Right lobe of liver (tissue), 6 donors: ENCODE measurements at regions not wholly inside any gene's neighbourhood (a gene's known extent, or its start where the extent isn't known, plus 50 kb on each side); places are given as distances from the start of the nearest gene placed in this dataset.

Experiments
- ATAC-seq, 4 donors: fragments of 200-7000 bp; cut with Tn5 transposase; one replicate each; pipeline ENCODE4 v1.9.1; 2020; ENCODE audit warnings: mild to moderate bottlenecking in 4 of 4, moderate library complexity in 4 of 4
- DNase-seq, 3 donors: peaks; one replicate each; pipeline ENCODE4 v3.0.0-alpha.2; 2020
- H3K27ac ChIP-seq, 3 donors: fragments of 200-600 bp; one replicate each; pipeline ENCODE4 v1.8.0; 2022
- H3K27me3 ChIP-seq, 2 donors: fragments of 200-600 bp; one replicate each; pipeline ENCODE4 v1.8.0; 2022
- H3K36me3 ChIP-seq, 4 donors: fragments of 200-600 bp; sonication (generic) in 1 of 4; one replicate each; pipeline versions ENCODE4 v1.5.1 to v1.8.0; 2017 to 2022; ENCODE audit warnings: control low read depth in 1 of 4
- H3K4me1 ChIP-seq, 4 donors: fragments of 200-600 bp; sonication (generic) in 1 of 4; one replicate each; pipeline versions ENCODE4 v1.5.1 to v1.8.0; 2017 to 2022; ENCODE audit warnings: control low read depth in 1 of 4
- H3K4me3 ChIP-seq, 3 donors: fragments of 200-600 bp; one replicate each; pipeline ENCODE4 v1.8.0; 2022
- H3K9me3 ChIP-seq, 4 donors: fragments of 200-600 bp; sonication (generic) in 1 of 4; one replicate each; pipeline versions ENCODE4 v1.5.1 to v1.8.0; 2017 to 2022; ENCODE audit warnings: control low read depth in 1 of 4
- POLR2A ChIP-seq: fragments of 450-650 bp; IDR thresholded peaks from one replicate; pipeline ENCODE4 v1.6.1; 2017; ENCODE audit warnings: antibody characterized with exemption, mild to moderate bottlenecking
- WGBS: methylation state at CpG from one replicate; pipeline ENCODE4 v1.1.6; 2018; ENCODE audit warnings: low coverage, low lambda C conversion rate; ENCODE audit not compliant: insufficient coverage; ENCODE audit errors: missing lambda C conversion rate; 5-methylcytosine and 5-hydroxymethylcytosine counted together
- intact Hi-C, 2 donors: fragments of 100-400 bp; cut with DNase I; formaldehyde crosslinking; loops; one replicate each; pipeline versions ENCODE4 v1.11.2 to v1.14.1; 2022
- TF ChIP-seq, protein P1 (sequence below), 4 donors: fragments of 200-600 bp in 3 of 4; fragments of 450-650 bp in 1 of 4; IDR thresholded peaks; one replicate each; pipeline versions ENCODE4 v1.5.1 to v1.8.0; 2016 to 2022; ENCODE audit warnings: antibody characterized with exemption in 4 of 4, mild to moderate bottlenecking in 2 of 4
- donor health status: DM: no; HTN: yes; CAD: no.
- donor health status: DM: no; HTN: no; CAD: no.
- donor health status: DM: no; HTN: no; CAD: no.
- donor health status: DM: no; HTN: yes; CAD: no.
- donor health status: DM: no; HTN: yes; CAD: no.

DNA sequence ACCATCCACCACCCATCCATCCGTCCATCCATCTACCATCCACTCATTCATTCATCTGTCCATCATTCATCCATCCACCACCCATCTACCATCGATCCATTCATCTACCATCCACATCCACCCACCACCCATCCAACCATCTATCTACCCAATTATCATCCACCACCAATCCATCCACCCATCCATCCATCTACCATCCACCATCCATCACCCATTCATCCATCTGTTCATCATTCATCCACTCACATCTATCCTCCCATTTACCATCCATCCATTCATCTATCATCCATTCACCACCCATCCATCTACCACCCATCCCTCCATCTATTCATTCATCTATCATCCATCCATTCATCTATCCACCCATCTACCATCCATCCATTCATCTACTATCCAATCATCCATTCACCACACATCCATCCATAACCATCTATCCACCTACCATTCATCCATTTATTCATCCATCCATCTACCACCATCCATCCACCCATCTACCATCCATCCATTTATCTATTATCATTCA is 188.8 kb downstream of the JCAD start:
- no peak overlapping the region for H3K27ac ChIP-seq
- ATAC-seq, result no peak

DNA sequence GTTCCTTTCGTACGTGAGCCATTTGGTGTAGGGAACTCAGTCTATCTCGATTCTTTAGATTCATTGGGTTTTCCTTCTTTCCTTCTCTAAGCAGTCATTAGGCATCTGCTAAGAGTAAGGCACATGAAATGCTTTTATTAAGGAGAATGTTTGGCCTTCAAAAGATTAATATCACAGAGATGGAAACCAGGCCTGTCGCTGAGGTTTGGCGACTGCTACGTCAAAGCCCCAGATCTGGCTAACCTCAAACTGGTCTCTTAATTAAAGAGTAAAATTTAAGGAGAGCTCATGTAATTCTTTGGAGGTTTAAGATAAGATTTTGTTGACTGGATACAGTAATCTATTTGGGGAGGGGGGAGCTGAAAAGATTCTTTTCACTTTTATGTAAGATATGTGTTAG is 189.8 kb downstream of the JCAD start:
- intact Hi-C loops, result no loop called here
- no peaks in the 10 kb centered on the region for H3K27me3 ChIP-seq
- H3K4me1 ChIP-seq, result no peaks in the 10 kb centered on the region

More for the DNA sequence above, 188.8 kb downstream of the JCAD start:
- WGBS, result 85% methylated on average over 2 of the region's 2 CpGs
- no peaks in the 10 kb centered on the region for H3K4me1 ChIP-seq
- intact Hi-C loops, result no loop called here
- H3K36me3 ChIP-seq, result no peaks in the 10 kb centered on the region
- no peak overlapping the region for H3K4me3 ChIP-seq
- no peak for DNase-seq
- TF ChIP-seq, protein P1, sequence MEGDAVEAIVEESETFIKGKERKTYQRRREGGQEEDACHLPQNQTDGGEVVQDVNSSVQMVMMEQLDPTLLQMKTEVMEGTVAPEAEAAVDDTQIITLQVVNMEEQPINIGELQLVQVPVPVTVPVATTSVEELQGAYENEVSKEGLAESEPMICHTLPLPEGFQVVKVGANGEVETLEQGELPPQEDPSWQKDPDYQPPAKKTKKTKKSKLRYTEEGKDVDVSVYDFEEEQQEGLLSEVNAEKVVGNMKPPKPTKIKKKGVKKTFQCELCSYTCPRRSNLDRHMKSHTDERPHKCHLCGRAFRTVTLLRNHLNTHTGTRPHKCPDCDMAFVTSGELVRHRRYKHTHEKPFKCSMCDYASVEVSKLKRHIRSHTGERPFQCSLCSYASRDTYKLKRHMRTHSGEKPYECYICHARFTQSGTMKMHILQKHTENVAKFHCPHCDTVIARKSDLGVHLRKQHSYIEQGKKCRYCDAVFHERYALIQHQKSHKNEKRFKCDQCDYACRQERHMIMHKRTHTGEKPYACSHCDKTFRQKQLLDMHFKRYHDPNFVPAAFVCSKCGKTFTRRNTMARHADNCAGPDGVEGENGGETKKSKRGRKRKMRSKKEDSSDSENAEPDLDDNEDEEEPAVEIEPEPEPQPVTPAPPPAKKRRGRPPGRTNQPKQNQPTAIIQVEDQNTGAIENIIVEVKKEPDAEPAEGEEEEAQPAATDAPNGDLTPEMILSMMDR (IDR thresholded peaks at IDR 0.05), result no peak
- TF ChIP-seq POLR2A, result no peak
- H3K9me3 ChIP-seq, result no peaks in the 10 kb centered on the region
- H3K27me3 ChIP-seq, result no peaks in the 10 kb centered on the region

DNA sequence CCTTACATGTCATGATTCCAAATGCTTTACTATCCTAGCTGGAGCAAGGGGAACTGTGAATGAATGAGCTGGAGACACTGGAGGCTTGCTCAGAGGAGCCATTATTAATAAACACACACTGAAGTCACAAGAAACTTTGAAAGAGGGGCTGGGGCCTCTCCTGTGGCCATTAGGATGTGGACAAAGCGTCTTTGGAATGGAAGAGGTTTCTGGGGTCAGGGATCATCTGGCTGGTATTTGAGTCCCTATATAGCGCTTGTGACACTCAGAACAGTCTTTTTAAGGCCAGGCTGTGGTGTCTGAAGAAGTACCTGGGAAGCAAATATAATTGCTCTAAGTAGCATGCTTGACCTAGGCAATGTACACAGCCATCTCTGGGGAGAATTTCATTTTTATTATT is 193.0 kb downstream of the JCAD start:
- H3K4me1 ChIP-seq, result no peaks in the 10 kb centered on the region
- no peak overlapping the region for H3K4me3 ChIP-seq
- no peaks in the 10 kb centered on the region for H3K27me3 ChIP-seq
- no peak for ATAC-seq
- no peaks in the 10 kb centered on the region for H3K36me3 ChIP-seq
- 80% methylated on average over 1 of the region's 2 CpGs for WGBS
- DNase-seq, result no peak
- no peak for TF ChIP-seq POLR2A
- TF ChIP-seq, protein P1 (IDR thresholded peaks at IDR 0.05), result no peak
- no peaks in the 10 kb centered on the region for H3K9me3 ChIP-seq
- H3K27ac ChIP-seq, result no peak overlapping the region
- intact Hi-C loops, result no loop called here

More for the DNA sequence above, 189.8 kb downstream of the JCAD start:
- H3K27ac ChIP-seq, result no peak overlapping the region
- no peaks in the 10 kb centered on the region for H3K36me3 ChIP-seq
- no peak overlapping the region for H3K4me3 ChIP-seq
- no peak for ATAC-seq
- 82% methylated on average over 6 of the region's 6 CpGs for WGBS
- TF ChIP-seq, protein P1 (IDR thresholded peaks at IDR 0.05), result no peak
- no peak for TF ChIP-seq POLR2A
- H3K9me3 ChIP-seq, result no peaks in the 10 kb centered on the region
- no peak for DNase-seq

DNA sequence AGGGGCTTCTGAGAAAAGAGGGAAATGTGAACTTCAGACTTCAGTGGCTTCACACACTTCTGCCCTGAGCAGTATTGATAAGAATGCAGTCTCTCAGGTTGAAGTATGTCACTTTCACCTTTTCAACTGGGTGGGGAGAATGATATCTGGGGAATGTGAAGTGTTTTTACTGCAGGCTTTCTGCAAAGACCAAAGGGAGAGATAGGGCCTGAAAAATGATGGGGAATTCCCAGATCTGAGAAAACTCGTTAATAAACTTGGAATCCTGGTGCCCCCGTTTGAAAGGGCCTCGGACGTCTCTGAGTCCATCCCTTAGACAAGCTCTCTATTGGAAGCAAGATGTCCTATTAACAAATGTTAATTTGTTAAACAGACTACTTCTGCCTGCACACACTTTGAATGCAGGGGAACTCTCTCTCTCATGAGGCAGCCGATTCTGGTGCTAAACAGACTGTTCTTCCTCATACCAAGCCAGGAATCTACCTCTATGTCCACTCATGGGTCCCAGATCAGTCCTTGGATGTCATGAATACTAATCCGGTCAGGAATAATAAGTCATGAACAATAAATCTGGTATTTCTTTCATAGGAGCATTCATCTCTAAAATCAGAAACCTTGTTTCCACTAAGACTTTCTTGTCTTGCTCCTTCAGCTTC is 193.6 kb downstream of the JCAD start:
- TF ChIP-seq POLR2A, result no peak
- TF ChIP-seq, protein P1 (IDR thresholded peaks at IDR 0.05), result no peak
- no peak overlapping the region for H3K4me3 ChIP-seq
- no peak for DNase-seq
- H3K4me1 ChIP-seq, result no peaks in the 10 kb centered on the region
- intact Hi-C loops, result no loop called here
- no peaks in the 10 kb centered on the region for H3K9me3 ChIP-seq
- 51% methylated on average over 4 of the region's 6 CpGs for WGBS
- no peak overlapping the region for H3K27ac ChIP-seq
- no peaks in the 10 kb centered on the region for H3K27me3 ChIP-seq
- no peaks in the 10 kb centered on the region for H3K36me3 ChIP-seq
- ATAC-seq, result no peak
